WTC11 (cell line): ENCODE measurements at regions not wholly inside any gene's neighbourhood (a gene's known extent, or its start where the extent isn't known, plus 50 kb on each side); places are given as distances from the start of the nearest gene placed in this dataset.

Experiments
- ATAC-seq: fragments of 200-7000 bp; cut with Tn5 transposase; 2 replicates; pipeline ENCODE4 v1.10.0; 2021; ENCODE audit warnings: mild to moderate bottlenecking, moderate library complexity
- CTCF ChIA-PET: fragments of 300-600 bp; sonication (Branson Sonifier 250); formaldehyde crosslinking; loops from one replicate; lab custom pipeline; 2021; ENCODE audit warnings: antibody characterized with exemption; lab: Charles Lee
- POLR2A ChIA-PET: fragments of 350-600 bp; sonication (Branson Sonifier 250); formaldehyde crosslinking; loops from one replicate; lab custom pipeline; 2021; ENCODE audit warnings: antibody characterized with exemption; lab: Charles Lee
- DNase-seq: peaks from one replicate; pipeline ENCODE4 v3.0.0; 2021; ENCODE audit warnings: low spot score
- H3K27ac Mint-ChIP-seq: 2 replicates; pipeline ENCODE4 v1.8.0; 2021; ENCODE audit warnings: mixed read lengths
- H3K27me3 Mint-ChIP-seq: 2 replicates; pipeline ENCODE4 v1.8.0; 2021; ENCODE audit warnings: low read depth, mild to moderate bottlenecking, moderate library complexity, mixed read lengths
- H3K36me3 Mint-ChIP-seq: 2 replicates; pipeline ENCODE4 v1.8.0; 2021; ENCODE audit warnings: mixed read lengths
- H3K4me1 Mint-ChIP-seq: 2 replicates; pipeline ENCODE4 v1.8.0; 2022; ENCODE audit warnings: mixed read lengths
- H3K4me3 Mint-ChIP-seq: 2 replicates; pipeline ENCODE4 v1.8.0; 2021; ENCODE audit warnings: mild to moderate bottlenecking, moderate library complexity, mixed read lengths
- H3K9me3 Mint-ChIP-seq: 2 replicates; pipeline ENCODE4 v1.8.0; 2021; ENCODE audit warnings: mixed read lengths
- CREM ChIP-seq: sonication (generic); formaldehyde crosslinking; IDR thresholded peaks from 2 replicates; pipeline ENCODE4 v1.8.1; 2022; ENCODE audit warnings: mild to moderate bottlenecking, missing genetic modification reagents, moderate library complexity
- ESRRA ChIP-seq: sonication (generic); formaldehyde crosslinking; IDR thresholded peaks from 2 replicates; pipeline ENCODE4 v1.8.1; 2022; ENCODE audit warnings: mild to moderate bottlenecking, missing genetic modification reagents, borderline replicate concordance
- ETV6 ChIP-seq: sonication (generic); formaldehyde crosslinking; IDR thresholded peaks from 2 replicates; pipeline ENCODE4 v1.8.1; 2022; ENCODE audit warnings: mild to moderate bottlenecking, missing genetic modification reagents
- GABPB1 ChIP-seq: sonication (generic); formaldehyde crosslinking; IDR thresholded peaks from 2 replicates; pipeline ENCODE4 v1.8.1; 2023; ENCODE audit warnings: mild to moderate bottlenecking, missing genetic modification reagents
- HMGA2 ChIP-seq: fragments of 250-450 bp; sonication (Bioruptor Pico); IDR thresholded peaks from 2 replicates; pipeline ENCODE4 v1.4.0; 2021; ENCODE audit warnings: mild to moderate bottlenecking, moderate library complexity
- JAZF1 ChIP-seq: fragments of 250-450 bp; sonication (Bioruptor Pico); IDR thresholded peaks from 2 replicates; pipeline ENCODE4 v1.9.0; 2021; ENCODE audit warnings: moderate library complexity, mild to moderate bottlenecking, inconsistent platforms
- MYBL2 ChIP-seq: sonication (generic); formaldehyde crosslinking; IDR thresholded peaks from 2 replicates; pipeline ENCODE4 v1.8.1; 2023; ENCODE audit warnings: mild to moderate bottlenecking, moderate library complexity, missing genetic modification reagents
- RELA ChIP-seq: sonication (generic); formaldehyde crosslinking; IDR thresholded peaks from 2 replicates; pipeline ENCODE4 v1.8.1; 2022; ENCODE audit warnings: missing genetic modification reagents, mild to moderate bottlenecking, borderline replicate concordance
- SMAD3 ChIP-seq: sonication (generic); formaldehyde crosslinking; IDR thresholded peaks from 2 replicates; pipeline ENCODE4 v1.8.0; 2022; ENCODE audit warnings: missing genetic modification reagents, mild to moderate bottlenecking, borderline replicate concordance
- SOX15 ChIP-seq: fragments of 250-450 bp; sonication (Bioruptor Pico); IDR thresholded peaks from 2 replicates; pipeline ENCODE4 v1.9.0; 2021; ENCODE audit warnings: mild to moderate bottlenecking
- ZBTB21 ChIP-seq: sonication (generic); formaldehyde crosslinking; IDR thresholded peaks from 2 replicates; pipeline ENCODE4 v1.8.1; 2023; ENCODE audit warnings: mild to moderate bottlenecking, missing genetic modification reagents, borderline replicate concordance
- ZNF263 ChIP-seq: sonication (generic); formaldehyde crosslinking; IDR thresholded peaks from 2 replicates; pipeline ENCODE4 v1.8.1; 2022; ENCODE audit warnings: low read depth, mild to moderate bottlenecking, moderate library complexity, missing genetic modification reagents
- ZNF317 ChIP-seq: sonication (generic); formaldehyde crosslinking; IDR thresholded peaks from 2 replicates; pipeline ENCODE4 v1.8.1; 2023; ENCODE audit warnings: low read depth, mild to moderate bottlenecking, moderate library complexity, missing genetic modification reagents, borderline replicate concordance
- ZNF396 ChIP-seq: fragments of 250-450 bp; sonication (Bioruptor Pico); IDR thresholded peaks from 2 replicates; pipeline ENCODE4 v1.8.0; 2021; ENCODE audit warnings: mild to moderate bottlenecking, moderate library complexity, borderline replicate concordance
- ZNF416 ChIP-seq: fragments of 250-450 bp; sonication (Bioruptor Pico); IDR thresholded peaks from 2 replicates; pipeline ENCODE4 v1.9.0; 2021; ENCODE audit warnings: mild to moderate bottlenecking, inconsistent platforms
- TF ChIP-seq, protein P1 (sequence below): sonication (generic); formaldehyde crosslinking; IDR thresholded peaks from 2 replicates; pipeline ENCODE4 v1.8.1; 2022; ENCODE audit warnings: low read depth, missing genetic modification reagents, borderline replicate concordance
- TF ChIP-seq, protein P2 (sequence below): fragments of 250-450 bp; sonication (Bioruptor Pico); IDR thresholded peaks from 2 replicates; pipeline ENCODE4 v2.1.2; 2022; ENCODE audit warnings: mild to moderate bottlenecking, moderate library complexity
- TF ChIP-seq, protein P3 (sequence below): sonication (generic); formaldehyde crosslinking; IDR thresholded peaks from 2 replicates; pipeline ENCODE4 v1.8.1; 2023; ENCODE audit warnings: mild to moderate bottlenecking, missing genetic modification reagents, moderate library complexity
- TF ChIP-seq, protein P4 (sequence below): sonication (generic); formaldehyde crosslinking; IDR thresholded peaks from 2 replicates; pipeline ENCODE4 v1.8.1; 2022; ENCODE audit warnings: mild to moderate bottlenecking, missing genetic modification reagents, moderate library complexity, borderline replicate concordance
- TF ChIP-seq, protein P5 (sequence below): sonication (generic); formaldehyde crosslinking; IDR thresholded peaks from 2 replicates; pipeline ENCODE4 v1.8.1; 2023; ENCODE audit warnings: mild to moderate bottlenecking, missing genetic modification reagents, moderate library complexity

DNA sequence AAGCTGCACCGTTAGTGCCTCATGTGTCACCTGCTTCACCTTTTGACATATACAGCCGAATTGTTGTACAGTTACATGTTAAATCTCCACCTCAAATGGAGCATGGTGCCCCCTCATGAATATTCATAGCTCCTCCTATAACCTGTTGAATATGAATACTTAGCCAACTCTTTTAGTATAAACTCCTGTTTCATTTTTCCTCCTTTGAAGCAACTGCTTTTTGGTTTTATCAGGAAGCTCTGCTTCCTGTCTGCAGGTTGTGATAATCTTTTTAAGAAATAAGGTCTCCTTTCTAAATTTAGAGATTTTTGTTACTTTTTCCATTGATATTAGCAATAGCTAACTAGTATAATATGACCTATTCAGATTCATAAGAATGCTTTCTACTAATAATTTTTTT, 1429.2 kb upstream of the AGA start (continued):
- no peak for TF ChIP-seq RELA (CRISPR knock-in tag)
- TF ChIP-seq, all 79 proteins: peak for 0

DNA sequence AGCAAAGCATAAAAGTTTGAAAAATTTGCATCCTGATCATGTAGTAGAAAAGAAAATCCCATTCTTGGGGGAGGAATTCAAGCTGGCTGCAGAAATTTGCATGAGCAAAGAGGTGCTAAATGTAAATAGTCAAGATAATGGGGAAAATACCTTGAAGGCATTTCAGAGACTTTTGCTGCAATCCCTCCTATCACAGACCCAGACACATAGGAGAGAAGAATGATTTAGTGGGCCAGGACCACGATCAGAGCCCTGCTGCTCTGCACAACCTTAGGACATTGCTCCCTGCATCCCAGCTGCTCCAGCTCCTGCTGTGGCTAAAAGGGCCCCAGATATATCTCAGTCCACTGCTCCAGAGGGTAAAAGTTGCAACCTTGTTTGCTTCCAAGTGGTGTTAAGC, 1439.7 kb upstream of the AGA start:
- ChIA-PET POLR2A (no interaction called here), CTCF (no interaction called here)
- H3K4me3 Mint-ChIP-seq, result no peak overlapping the region
- peaks cover 8% of the 10 kb centered on the region; the same call in 1 of the 2 replicates for H3K4me1 Mint-ChIP-seq
- H3K36me3 Mint-ChIP-seq, result peaks cover 39% of the 10 kb centered on the region
- no peaks in the 10 kb centered on the region for H3K27me3 Mint-ChIP-seq
- H3K9me3 Mint-ChIP-seq, result peaks cover 47% of the 10 kb centered on the region
- ATAC-seq (peak; percentile 76), DNase-seq (no peak)
- no peak overlapping the region for H3K27ac Mint-ChIP-seq
- TF ChIP-seq, protein P1, sequence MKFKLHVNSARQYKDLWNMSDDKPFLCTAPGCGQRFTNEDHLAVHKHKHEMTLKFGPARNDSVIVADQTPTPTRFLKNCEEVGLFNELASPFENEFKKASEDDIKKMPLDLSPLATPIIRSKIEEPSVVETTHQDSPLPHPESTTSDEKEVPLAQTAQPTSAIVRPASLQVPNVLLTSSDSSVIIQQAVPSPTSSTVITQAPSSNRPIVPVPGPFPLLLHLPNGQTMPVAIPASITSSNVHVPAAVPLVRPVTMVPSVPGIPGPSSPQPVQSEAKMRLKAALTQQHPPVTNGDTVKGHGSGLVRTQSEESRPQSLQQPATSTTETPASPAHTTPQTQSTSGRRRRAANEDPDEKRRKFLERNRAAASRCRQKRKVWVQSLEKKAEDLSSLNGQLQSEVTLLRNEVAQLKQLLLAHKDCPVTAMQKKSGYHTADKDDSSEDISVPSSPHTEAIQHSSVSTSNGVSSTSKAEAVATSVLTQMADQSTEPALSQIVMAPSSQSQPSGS, result no peak
- TF ChIP-seq, protein P2, sequence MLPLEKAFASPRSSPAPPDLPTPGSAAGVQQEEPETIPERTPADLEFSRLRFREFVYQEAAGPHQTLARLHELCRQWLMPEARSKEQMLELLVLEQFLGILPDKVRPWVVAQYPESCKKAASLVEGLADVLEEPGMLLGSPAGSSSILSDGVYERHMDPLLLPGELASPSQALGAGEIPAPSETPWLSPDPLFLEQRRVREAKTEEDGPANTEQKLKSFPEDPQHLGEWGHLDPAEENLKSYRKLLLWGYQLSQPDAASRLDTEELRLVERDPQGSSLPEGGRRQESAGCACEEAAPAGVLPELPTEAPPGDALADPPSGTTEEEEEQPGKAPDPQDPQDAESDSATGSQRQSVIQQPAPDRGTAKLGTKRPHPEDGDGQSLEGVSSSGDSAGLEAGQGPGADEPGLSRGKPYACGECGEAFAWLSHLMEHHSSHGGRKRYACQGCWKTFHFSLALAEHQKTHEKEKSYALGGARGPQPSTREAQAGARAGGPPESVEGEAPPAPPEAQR, result no peak
- no peak for TF ChIP-seq ZNF396 (CRISPR knock-in tag)
- TF ChIP-seq SMAD3, result no peak
- TF ChIP-seq ESRRA (CRISPR knock-in tag), result no peak
- TF ChIP-seq, protein P3, sequence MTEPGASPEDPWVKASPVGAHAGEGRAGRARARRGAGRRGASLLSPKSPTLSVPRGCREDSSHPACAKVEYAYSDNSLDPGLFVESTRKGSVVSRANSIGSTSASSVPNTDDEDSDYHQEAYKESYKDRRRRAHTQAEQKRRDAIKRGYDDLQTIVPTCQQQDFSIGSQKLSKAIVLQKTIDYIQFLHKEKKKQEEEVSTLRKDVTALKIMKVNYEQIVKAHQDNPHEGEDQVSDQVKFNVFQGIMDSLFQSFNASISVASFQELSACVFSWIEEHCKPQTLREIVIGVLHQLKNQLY (CRISPR knock-in tag), result no peak

DNA sequence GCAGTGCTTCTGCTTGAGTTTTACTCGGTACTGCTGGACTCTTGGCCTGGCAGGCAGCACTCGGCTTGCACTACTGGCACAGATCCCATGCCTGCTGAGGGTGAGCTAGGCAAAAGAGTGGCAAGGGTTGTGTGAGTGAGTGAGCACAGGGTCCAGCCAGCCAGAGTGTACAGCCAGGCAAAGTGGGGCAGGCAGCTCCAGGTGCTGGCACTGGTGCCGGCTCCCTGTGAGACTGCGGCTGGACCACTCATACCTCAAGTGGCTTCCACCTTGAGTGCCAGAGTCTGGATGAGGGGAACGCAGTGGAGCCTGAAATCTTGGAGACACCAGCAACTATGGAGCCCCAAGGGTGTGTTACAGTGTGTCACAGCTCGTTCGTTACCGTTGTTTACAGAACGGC, 1451.9 kb upstream of the AGA start:
- ChIA-PET POLR2A (no interaction called here), CTCF (no interaction called here)
- Mint-ChIP-seq H3K27me3 (no peaks in the 10 kb centered on the region), H3K9me3 (peaks cover 7% of the 10 kb centered on the region), H3K4me3 (no peak overlapping the region), H3K4me1 (peaks cover 5% of the 10 kb centered on the region), H3K36me3 (no peaks in the 10 kb centered on the region; the same call in 1 of the 2 replicates), H3K27ac (no peak overlapping the region)
- no peak for TF ChIP-seq GABPB1
- DNase-seq, result no peak
- ATAC-seq, result no peak

DNA sequence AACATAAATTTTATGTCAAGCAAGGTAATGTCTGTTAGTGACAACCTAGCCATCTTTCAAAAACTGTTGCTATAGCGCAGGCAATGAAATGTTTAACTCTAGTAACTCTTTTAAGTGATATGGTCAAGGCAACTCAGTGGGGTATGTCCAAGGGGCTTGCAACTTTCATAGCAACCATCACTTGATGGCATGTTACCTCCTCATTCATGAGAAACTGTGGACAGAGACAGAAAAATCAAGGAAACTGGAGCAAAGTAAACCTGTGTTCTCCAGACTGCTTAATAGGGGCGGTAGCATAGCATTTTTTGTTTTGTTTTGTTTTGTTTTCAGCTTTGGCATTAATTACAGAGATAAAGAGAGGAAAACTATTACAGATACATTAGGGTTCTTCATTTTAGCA, 1456.8 kb upstream of the AGA start:
- CTCF ChIA-PET, result no interaction called here

More for the DNA sequence above, 1456.8 kb upstream of the AGA start:
- POLR2A ChIA-PET, result no interaction called here
- ATAC-seq, result no peak
- no peak for DNase-seq
- no peak for TF ChIP-seq ZNF317 (CRISPR knock-in tag)
- TF ChIP-seq, protein P4, sequence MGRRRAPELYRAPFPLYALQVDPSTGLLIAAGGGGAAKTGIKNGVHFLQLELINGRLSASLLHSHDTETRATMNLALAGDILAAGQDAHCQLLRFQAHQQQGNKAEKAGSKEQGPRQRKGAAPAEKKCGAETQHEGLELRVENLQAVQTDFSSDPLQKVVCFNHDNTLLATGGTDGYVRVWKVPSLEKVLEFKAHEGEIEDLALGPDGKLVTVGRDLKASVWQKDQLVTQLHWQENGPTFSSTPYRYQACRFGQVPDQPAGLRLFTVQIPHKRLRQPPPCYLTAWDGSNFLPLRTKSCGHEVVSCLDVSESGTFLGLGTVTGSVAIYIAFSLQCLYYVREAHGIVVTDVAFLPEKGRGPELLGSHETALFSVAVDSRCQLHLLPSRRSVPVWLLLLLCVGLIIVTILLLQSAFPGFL (CRISPR knock-in tag), result no peak
- TF ChIP-seq SOX15, result no peak
- TF ChIP-seq, protein P5, sequence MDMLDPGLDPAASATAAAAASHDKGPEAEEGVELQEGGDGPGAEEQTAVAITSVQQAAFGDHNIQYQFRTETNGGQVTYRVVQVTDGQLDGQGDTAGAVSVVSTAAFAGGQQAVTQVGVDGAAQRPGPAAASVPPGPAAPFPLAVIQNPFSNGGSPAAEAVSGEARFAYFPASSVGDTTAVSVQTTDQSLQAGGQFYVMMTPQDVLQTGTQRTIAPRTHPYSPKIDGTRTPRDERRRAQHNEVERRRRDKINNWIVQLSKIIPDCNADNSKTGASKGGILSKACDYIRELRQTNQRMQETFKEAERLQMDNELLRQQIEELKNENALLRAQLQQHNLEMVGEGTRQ, result no peak
- TF ChIP-seq SMAD3, result no peak
- TF ChIP-seq MYBL2 (CRISPR knock-in tag), result no peak
- TF ChIP-seq ZNF263, result no peak
- no peak for TF ChIP-seq ZNF416 (CRISPR knock-in tag)
- TF ChIP-seq JAZF1, result no peak
- TF ChIP-seq ZBTB21, result no peak
- TF ChIP-seq HMGA2 (CRISPR knock-in tag), result no peak
- no peak for TF ChIP-seq ETV6 (CRISPR knock-in tag)
- TF ChIP-seq CREM (CRISPR knock-in tag), result no peak
- H3K36me3 Mint-ChIP-seq, result no peaks in the 10 kb centered on the region
- no peaks in the 10 kb centered on the region for H3K27me3 Mint-ChIP-seq
- no peaks in the 10 kb centered on the region for H3K4me1 Mint-ChIP-seq
- H3K9me3 Mint-ChIP-seq, result peaks cover 4% of the 10 kb centered on the region; the same call in 1 of the 2 replicates
- H3K27ac Mint-ChIP-seq, result no peak overlapping the region
- no peak overlapping the region for H3K4me3 Mint-ChIP-seq
